ENCODE measurements at regions not wholly inside any gene's neighbourhood (a gene's known extent, or its start where the extent isn't known, plus 50 kb on each side); places are given as distances from the start of the nearest gene placed in this dataset.
"Not testable (repeated sequence)": the region's sequence is repeated elsewhere in the genome, so short reads cannot be mapped to it uniquely, and the experiment has no call there.

DNA sequence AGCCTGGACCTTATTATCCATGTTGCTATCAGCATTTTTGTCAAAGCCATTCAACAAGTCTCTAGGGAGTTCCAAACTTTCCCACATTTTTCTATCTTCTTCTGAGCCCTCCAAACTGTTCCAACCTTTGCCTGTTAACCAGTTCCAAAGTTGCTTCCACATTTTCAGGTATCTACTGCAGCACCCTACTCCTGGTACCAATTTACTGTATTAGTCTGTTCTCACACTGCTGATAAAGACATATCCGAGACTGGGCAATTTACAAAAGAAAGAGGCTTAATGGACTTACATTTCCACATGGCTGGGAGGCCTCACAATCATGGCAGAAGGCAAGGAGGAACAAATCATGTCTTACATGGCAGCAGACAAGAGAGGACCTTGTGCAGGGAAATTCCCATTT lies 416.2 kb downstream of the LRRC70 start:
- TF ChIP-seq, protein P1, sequence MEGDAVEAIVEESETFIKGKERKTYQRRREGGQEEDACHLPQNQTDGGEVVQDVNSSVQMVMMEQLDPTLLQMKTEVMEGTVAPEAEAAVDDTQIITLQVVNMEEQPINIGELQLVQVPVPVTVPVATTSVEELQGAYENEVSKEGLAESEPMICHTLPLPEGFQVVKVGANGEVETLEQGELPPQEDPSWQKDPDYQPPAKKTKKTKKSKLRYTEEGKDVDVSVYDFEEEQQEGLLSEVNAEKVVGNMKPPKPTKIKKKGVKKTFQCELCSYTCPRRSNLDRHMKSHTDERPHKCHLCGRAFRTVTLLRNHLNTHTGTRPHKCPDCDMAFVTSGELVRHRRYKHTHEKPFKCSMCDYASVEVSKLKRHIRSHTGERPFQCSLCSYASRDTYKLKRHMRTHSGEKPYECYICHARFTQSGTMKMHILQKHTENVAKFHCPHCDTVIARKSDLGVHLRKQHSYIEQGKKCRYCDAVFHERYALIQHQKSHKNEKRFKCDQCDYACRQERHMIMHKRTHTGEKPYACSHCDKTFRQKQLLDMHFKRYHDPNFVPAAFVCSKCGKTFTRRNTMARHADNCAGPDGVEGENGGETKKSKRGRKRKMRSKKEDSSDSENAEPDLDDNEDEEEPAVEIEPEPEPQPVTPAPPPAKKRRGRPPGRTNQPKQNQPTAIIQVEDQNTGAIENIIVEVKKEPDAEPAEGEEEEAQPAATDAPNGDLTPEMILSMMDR (IDR thresholded peaks at IDR 0.05; ENCODE audit: low read length), result not testable (repeated sequence)
- not testable (repeated sequence) for TF ChIP-seq EZH2 (optimal IDR thresholded peaks at IDR 0.05; ENCODE audit: low read depth, low read length); EZH2phosphoT487 (IDR thresholded peaks at IDR 0.05; ENCODE audit: low read length)
